A673 (cell line): ENCODE measurements at regions not wholly inside any gene's neighbourhood (a gene's known extent, or its start where the extent isn't known, plus 50 kb on each side); places are given as distances from the start of the nearest gene placed in this dataset.

Source experiments
- BruUV-seq: library from RNA; stranded (reverse); fragments of 400-500 nt; replicated peaks from 2 replicates; lab custom pipeline; 2021; lab: Mats Ljungman, UMichigan
- CTCF ChIA-PET: fragments of 300-600 bp; sonication (Branson Sonifier 250); formaldehyde crosslinking; loops from one replicate; lab custom pipeline; 2022; ENCODE audit warnings: antibody characterized with exemption; lab: Charles Lee
- POLR2A ChIA-PET: fragments of 300-600 bp; sonication (Branson Sonifier 250); formaldehyde crosslinking; loops from one replicate; lab custom pipeline; 2022; ENCODE audit warnings: antibody characterized with exemption; ENCODE audit not compliant: low non-redundant PET; lab: Charles Lee
- DNase-seq: peaks from one replicate; pipeline ENCODE4 v3.0.0-alpha.2; 2015; ENCODE audit warnings: low spot score
- H3K27ac ChIP-seq: fragments of 200-600 bp; sonication (generic); 2 replicates; pipeline ENCODE4 v1.5.1; 2016; ENCODE audit warnings: mixed run types, low read depth, mild to moderate bottlenecking, mixed read lengths, antibody characterized with exemption, low read length; ENCODE audit not compliant: poor library complexity, severe bottlenecking
- H3K27me3 ChIP-seq: fragments of 200-600 bp; sonication (generic); replicated peaks from 2 replicates; pipeline ENCODE4 v1.6.1; 2017; ENCODE audit warnings: mixed run types, low read depth, mild to moderate bottlenecking, mixed read lengths, antibody characterized with exemption, low read length; ENCODE audit not compliant: insufficient read depth, poor library complexity
- H3K36me3 ChIP-seq: fragments of 200-600 bp; sonication (generic); 2 replicates; pipeline ENCODE4 v1.6.1; 2016; ENCODE audit warnings: mixed run types, mild to moderate bottlenecking, mixed read lengths, antibody characterized with exemption, low read length; ENCODE audit not compliant: insufficient read depth, poor library complexity, severe bottlenecking
- H3K4me1 ChIP-seq: fragments of 200-600 bp; sonication (generic); 2 replicates; pipeline ENCODE4 v1.6.1; 2017; ENCODE audit warnings: mixed run types, mild to moderate bottlenecking, mixed read lengths, antibody characterized with exemption, low read length; ENCODE audit not compliant: insufficient read depth, poor library complexity, severe bottlenecking
- H3K4me3 ChIP-seq: fragments of 200-600 bp; sonication (generic); 2 replicates; pipeline ENCODE4 v1.5.1; 2016; ENCODE audit warnings: low read depth, mixed run types, mild to moderate bottlenecking, mixed read lengths, low read length; ENCODE audit not compliant: poor library complexity, severe bottlenecking
- H3K9me3 ChIP-seq: fragments of 200-600 bp; sonication (generic); 2 replicates; pipeline ENCODE4 v1.6.1; 2016; ENCODE audit warnings: mixed run types, low read depth, mild to moderate bottlenecking, mixed read lengths, antibody characterized with exemption, low read length; ENCODE audit not compliant: poor library complexity, severe bottlenecking
- CTCF ChIP-seq: fragments of 300-800, 200-600 bp; sonication (generic); conservative IDR thresholded peaks from 2 replicates; pipeline ENCODE4 v1.5.1; 2017; ENCODE audit warnings: low read depth, mild to moderate bottlenecking, antibody characterized with exemption, low read length, moderate library complexity, mixed read lengths
- EZH2 ChIP-seq: fragments of 200-600 bp; sonication (generic); IDR thresholded peaks from 2 replicates; pipeline ENCODE4 v1.6.1; 2017; ENCODE audit warnings: borderline replicate concordance, low read depth, mild to moderate bottlenecking, mixed read lengths, antibody characterized with exemption, low read length; ENCODE audit not compliant: poor library complexity, severe bottlenecking
- intact Hi-C: fragments of 100-400 bp; cut with micrococcal nuclease; formaldehyde crosslinking; loops from one replicate; pipeline ENCODE4 v1.10.0; 2022; ENCODE audit not compliant: unreplicated experiment

GRCh38 chr6:41439524-41440418, 104.4 kb downstream of the NCR2 start:
- ChIA-PET CTCF (no interaction called here), POLR2A (no interaction called here)
- no peak for DNase-seq
- Histone ChIP-seq H3K27me3 (no peaks in the 10 kb centered on the region), H3K36me3 (no peaks in the 10 kb centered on the region), H3K4me1 (peaks cover 16% of the 10 kb centered on the region), H3K27ac (no peak overlapping the region), H3K4me3 (no peak overlapping the region), H3K9me3 (no peaks in the 10 kb centered on the region)
- no peak for TF ChIP-seq CTCF
- no peak for TF ChIP-seq EZH2
- BruUV-seq, result no TSS peak
- intact Hi-C loops, result no loop called here

- ChIA-PET CTCF (no interaction called here), POLR2A (no interaction called here)
- Histone ChIP-seq H3K27me3 (no peaks in the 10 kb centered on the region), H3K27ac (no peak overlapping the region), H3K4me3 (no peak overlapping the region), H3K9me3 (no peaks in the 10 kb centered on the region), H3K4me1 (peaks cover 20% of the 10 kb centered on the region), H3K36me3 (no peaks in the 10 kb centered on the region)
- TF ChIP-seq CTCF (no peak), EZH2 (no peak)
- no peak for DNase-seq
- BruUV-seq, result no TSS peak
- intact Hi-C loops, result no loop called here
Observed at GRCh38 chr6:41440958-41441357, 105.2 kb upstream of the FOXP4 start.

- no peak for TF ChIP-seq EZH2
- TF ChIP-seq CTCF, result no peak
- ChIA-PET CTCF (no interaction called here), POLR2A (no interaction called here)
- BruUV-seq, result no TSS peak
- no peak overlapping the region for H3K27ac ChIP-seq
- peaks cover 20% of the 10 kb centered on the region for H3K4me1 ChIP-seq
- DNase-seq, result no peak
- no peaks in the 10 kb centered on the region for H3K9me3 ChIP-seq
- H3K27me3 ChIP-seq, result no peaks in the 10 kb centered on the region
- H3K36me3 ChIP-seq, result no peaks in the 10 kb centered on the region
- intact Hi-C loops, result no loop called here
- H3K4me3 ChIP-seq, result no peak overlapping the region
Observed at GRCh38 chr6:41441598-41442351, 104.4 kb upstream of the FOXP4 start.
